ENCODE measurements at regions not wholly inside any gene's neighbourhood (a gene's known extent, or its start where the extent isn't known, plus 50 kb on each side); places are given as distances from the start of the nearest gene placed in this dataset.

DNA sequence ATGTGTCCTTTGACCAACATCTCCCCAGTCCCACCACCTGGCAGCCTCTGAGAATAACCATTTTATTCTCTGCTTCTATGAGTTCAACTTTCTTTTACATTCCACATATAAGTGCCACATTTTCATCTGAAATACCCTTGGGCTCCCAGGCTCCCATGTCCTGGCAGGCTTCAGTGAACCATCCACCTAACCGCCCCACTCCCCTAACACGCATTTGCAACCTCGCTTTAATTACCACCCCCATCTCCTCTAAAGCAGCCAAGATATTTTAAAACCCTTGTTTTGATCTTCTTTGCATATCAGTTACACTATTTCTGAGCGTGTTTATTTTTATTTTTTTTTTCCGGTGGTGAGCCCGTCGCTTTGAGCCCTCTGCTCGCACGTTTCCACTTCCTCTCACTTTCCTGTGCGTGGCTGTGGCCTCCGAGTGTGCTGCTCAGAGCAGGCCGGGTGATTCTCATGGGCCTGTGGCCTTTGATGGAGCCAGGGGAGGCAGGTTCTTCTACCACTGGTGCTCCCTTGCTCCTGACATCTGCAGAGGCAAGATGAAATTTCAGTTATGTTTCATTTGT lies 195.4 kb upstream of the LPP start:
- Histone ChIP-seq H3K36me3 (ENCODE audit: control insufficient read depth in 4 of 4, insufficient read depth in 3 of 4, low read depth in 1 of 4, low read length in 3 of 4) (no peaks in the 10 kb centered on the region), H3K9ac (ENCODE audit: low read depth in 1 of 2, low read length in 2 of 2) (no peak overlapping the region), H3K4me3 (ENCODE audit: low read depth in 1 of 3, low read length in 3 of 3) (no peak overlapping the region), H3K9me3 (ENCODE audit: control insufficient read depth in 4 of 4, low read length in 3 of 4) (no peaks in the 10 kb centered on the region), H3K27ac (ENCODE audit: low read depth in 1 of 2, low read length in 2 of 2) (no peak overlapping the region), H3K27me3 (ENCODE audit: control insufficient read depth in 4 of 4, insufficient read depth in 4 of 4, low read length in 3 of 4) (no peaks in the 10 kb centered on the region), H3K4me1 (ENCODE audit: control insufficient read depth in 4 of 4, insufficient read depth in 4 of 4, low read length in 3 of 4) (peaks cover 4 to 41% (median 30%) of the 10 kb centered on the region in 4 donors)
- DNase-seq (ENCODE audit: low spot score), result no peak
- TF ChIP-seq TAF1 (conservative IDR thresholded peaks at IDR 0.05) (peak; percentile 8), YY1 (IDR thresholded peaks at IDR 0.05) (no peak), RAD21 (IDR thresholded peaks at IDR 0.05) (peak in 1 of 2 donors; percentile 9), HNF4A (conservative IDR thresholded peaks at IDR 0.05) (no peak)
- WGBS, result 78% methylated on average over 12 of the region's 12 CpGs

- Histone ChIP-seq H3K27me3 (ENCODE audit: control insufficient read depth in 4 of 4, insufficient read depth in 4 of 4, low read length in 3 of 4) (no peaks in the 10 kb centered on the region), H3K4me3 (ENCODE audit: low read depth in 1 of 3, low read length in 3 of 3) (no peak overlapping the region), H3K9ac (ENCODE audit: low read depth in 1 of 2, low read length in 2 of 2) (no peak overlapping the region), H3K4me1 (ENCODE audit: control insufficient read depth in 4 of 4, insufficient read depth in 4 of 4, low read length in 3 of 4) (peaks cover 4 to 36% (median 29%) of the 10 kb centered on the region in 4 donors), H3K9me3 (ENCODE audit: control insufficient read depth in 4 of 4, low read length in 3 of 4) (no peaks in the 10 kb centered on the region), H3K27ac (ENCODE audit: low read depth in 1 of 2, low read length in 2 of 2) (no peak overlapping the region), H3K36me3 (ENCODE audit: control insufficient read depth in 4 of 4, insufficient read depth in 3 of 4, low read depth in 1 of 4, low read length in 3 of 4) (no peaks in the 10 kb centered on the region)
- TF ChIP-seq YY1 (IDR thresholded peaks at IDR 0.05) (no peak), FOXA1 (IDR thresholded peaks at IDR 0.05) (no peak), GABPA (IDR thresholded peaks at IDR 0.05 in 1 of 2, conservative IDR thresholded peaks at IDR 0.05 in 1 of 2) (no peak), SP1 (IDR thresholded peaks at IDR 0.05) (no peak), FOXA2 (IDR thresholded peaks at IDR 0.05) (no peak), HNF4A (conservative IDR thresholded peaks at IDR 0.05) (no peak), HNF4G (IDR thresholded peaks at IDR 0.05) (no peak), RXRA (IDR thresholded peaks at IDR 0.05) (no peak), REST (IDR thresholded peaks at IDR 0.05) (no peak), JUND (IDR thresholded peaks at IDR 0.05) (no peak), NR2F2 (IDR thresholded peaks at IDR 0.05) (no peak)
- TF ChIP-seq, protein P1, sequence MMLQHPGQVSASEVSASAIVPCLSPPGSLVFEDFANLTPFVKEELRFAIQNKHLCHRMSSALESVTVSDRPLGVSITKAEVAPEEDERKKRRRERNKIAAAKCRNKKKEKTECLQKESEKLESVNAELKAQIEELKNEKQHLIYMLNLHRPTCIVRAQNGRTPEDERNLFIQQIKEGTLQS (IDR thresholded peaks at IDR 0.05), result no peak
- DNase-seq (ENCODE audit: low spot score), result no peak
- 40% methylated on average over 2 of the region's 2 CpGs for WGBS
These were observed 193.1 kb upstream of the LPP start for GRCh38 chr3:187960820-187961219.

- Histone ChIP-seq H3K27ac (ENCODE audit: low read depth in 1 of 2, low read length in 2 of 2) (no peak overlapping the region), H3K27me3 (ENCODE audit: control insufficient read depth in 4 of 4, insufficient read depth in 4 of 4, low read length in 3 of 4) (no peaks in the 10 kb centered on the region), H3K9me3 (ENCODE audit: control insufficient read depth in 4 of 4, low read length in 3 of 4) (no peaks in the 10 kb centered on the region), H3K4me1 (ENCODE audit: control insufficient read depth in 4 of 4, insufficient read depth in 4 of 4, low read length in 3 of 4) (peaks cover 2 to 31% (median 25%) of the 10 kb centered on the region in 4 donors), H3K36me3 (ENCODE audit: control insufficient read depth in 4 of 4, insufficient read depth in 3 of 4, low read depth in 1 of 4, low read length in 3 of 4) (no peaks in the 10 kb centered on the region), H3K9ac (ENCODE audit: low read depth in 1 of 2, low read length in 2 of 2) (no peak overlapping the region), H3K4me3 (ENCODE audit: low read depth in 1 of 3, low read length in 3 of 3) (no peak overlapping the region)
- DNase-seq (ENCODE audit: low spot score), result no peak
- WGBS, result 78% methylated on average over 2 of the region's 2 CpGs
- TF ChIP-seq EGR1 (IDR thresholded peaks at IDR 0.05; ENCODE audit: low read depth in 2 of 2), result no peak
- no peak for TF ChIP-seq FOXA1 (IDR thresholded peaks at IDR 0.05)
- TF ChIP-seq, protein P1 (IDR thresholded peaks at IDR 0.05), result no peak
- TF ChIP-seq NR2F2 (IDR thresholded peaks at IDR 0.05), result no peak
- TF ChIP-seq ZBTB33 (IDR thresholded peaks at IDR 0.05), result no peak
- no peak for TF ChIP-seq YY1 (IDR thresholded peaks at IDR 0.05)
- no peak for TF ChIP-seq HNF4A (conservative IDR thresholded peaks at IDR 0.05)
- no peak for TF ChIP-seq REST (IDR thresholded peaks at IDR 0.05)
- TF ChIP-seq RXRA (IDR thresholded peaks at IDR 0.05), result no peak
- no peak for TF ChIP-seq TAF1 (conservative IDR thresholded peaks at IDR 0.05)
- TF ChIP-seq GABPA (IDR thresholded peaks at IDR 0.05 in 1 of 2, conservative IDR thresholded peaks at IDR 0.05 in 1 of 2), result no peak
- no peak for TF ChIP-seq RAD21 (IDR thresholded peaks at IDR 0.05)
- TF ChIP-seq FOXA2 (IDR thresholded peaks at IDR 0.05), result no peak
- TF ChIP-seq JUND (IDR thresholded peaks at IDR 0.05), result no peak
- no peak for TF ChIP-seq HNF4G (IDR thresholded peaks at IDR 0.05)
- no peak for TF ChIP-seq SP1 (IDR thresholded peaks at IDR 0.05)
- no peak for TF ChIP-seq MAX (IDR thresholded peaks at IDR 0.05)
These were observed 192.6 kb upstream of the LPP start for GRCh38 chr3:187961366-187961765.

Data from liver (tissue), 7 donors.